Body of pancreas (tissue), 4 donors: ENCODE measurements at regions not wholly inside any gene's neighbourhood (a gene's known extent, or its start where the extent isn't known, plus 50 kb on each side); places are given as distances from the start of the nearest gene placed in this dataset.

Source experiments
- POLR2A ChIP-seq, 3 donors: fragments of 450-650 bp; IDR thresholded peaks; one replicate each; pipeline ENCODE4 v1.6.1; 2016; ENCODE audit warnings: antibody characterized with exemption in 3 of 3, mild to moderate bottlenecking in 2 of 3
- TF ChIP-seq, protein P1 (sequence below), 7 experiments: fragments of 450-650 bp in 4 of 7; fragments of 200-600 bp in 3 of 7; sonication (generic) in 3 of 7; IDR thresholded peaks; one replicate each; pipeline ENCODE4 v1.5.1; 2016 to 2019; ENCODE audit warnings: antibody characterized with exemption in 7 of 7

DNA sequence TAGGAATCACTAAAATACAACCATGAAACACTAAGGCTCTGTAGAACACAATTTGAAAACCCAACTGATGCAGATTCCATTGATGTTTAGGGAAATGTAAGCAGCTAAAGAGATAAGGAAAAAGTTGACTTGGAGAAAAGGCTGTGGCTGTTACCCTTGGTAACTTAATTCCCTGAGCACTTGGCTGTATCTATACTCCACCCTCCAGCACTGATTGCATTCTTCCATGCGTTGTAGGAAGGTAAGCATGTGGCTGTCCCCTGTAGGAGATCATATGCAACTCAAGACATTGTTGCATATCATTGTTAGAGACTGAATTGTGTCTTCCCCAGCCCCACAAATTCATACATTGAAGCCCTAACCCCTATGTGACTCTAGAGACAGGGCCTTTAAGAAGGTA, 184.5 kb downstream of the CEMIP2 start:
- TF ChIP-seq, protein P1, sequence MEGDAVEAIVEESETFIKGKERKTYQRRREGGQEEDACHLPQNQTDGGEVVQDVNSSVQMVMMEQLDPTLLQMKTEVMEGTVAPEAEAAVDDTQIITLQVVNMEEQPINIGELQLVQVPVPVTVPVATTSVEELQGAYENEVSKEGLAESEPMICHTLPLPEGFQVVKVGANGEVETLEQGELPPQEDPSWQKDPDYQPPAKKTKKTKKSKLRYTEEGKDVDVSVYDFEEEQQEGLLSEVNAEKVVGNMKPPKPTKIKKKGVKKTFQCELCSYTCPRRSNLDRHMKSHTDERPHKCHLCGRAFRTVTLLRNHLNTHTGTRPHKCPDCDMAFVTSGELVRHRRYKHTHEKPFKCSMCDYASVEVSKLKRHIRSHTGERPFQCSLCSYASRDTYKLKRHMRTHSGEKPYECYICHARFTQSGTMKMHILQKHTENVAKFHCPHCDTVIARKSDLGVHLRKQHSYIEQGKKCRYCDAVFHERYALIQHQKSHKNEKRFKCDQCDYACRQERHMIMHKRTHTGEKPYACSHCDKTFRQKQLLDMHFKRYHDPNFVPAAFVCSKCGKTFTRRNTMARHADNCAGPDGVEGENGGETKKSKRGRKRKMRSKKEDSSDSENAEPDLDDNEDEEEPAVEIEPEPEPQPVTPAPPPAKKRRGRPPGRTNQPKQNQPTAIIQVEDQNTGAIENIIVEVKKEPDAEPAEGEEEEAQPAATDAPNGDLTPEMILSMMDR (IDR thresholded peaks at IDR 0.05), result no peak
- no peak for TF ChIP-seq POLR2A (IDR thresholded peaks at IDR 0.05)
